Stimulated activated CD4-positive, alpha-beta T cell treated with anti-CD3 and anti-CD28 coated beads, TNF-alpha, amount 100 ng/mL, for 48 hours (primary cell): ENCODE measurements at regions not wholly inside any gene's neighbourhood (a gene's known extent, or its start where the extent isn't known, plus 50 kb on each side); places are given as distances from the start of the nearest gene placed in this dataset.

Experiments
- DNase-seq, 3 donors: peaks; one replicate each; pipeline ENCODE4 v3.0.0-alpha.2; 2020; ENCODE audit warnings: low read depth in 3 of 3

DNA sequence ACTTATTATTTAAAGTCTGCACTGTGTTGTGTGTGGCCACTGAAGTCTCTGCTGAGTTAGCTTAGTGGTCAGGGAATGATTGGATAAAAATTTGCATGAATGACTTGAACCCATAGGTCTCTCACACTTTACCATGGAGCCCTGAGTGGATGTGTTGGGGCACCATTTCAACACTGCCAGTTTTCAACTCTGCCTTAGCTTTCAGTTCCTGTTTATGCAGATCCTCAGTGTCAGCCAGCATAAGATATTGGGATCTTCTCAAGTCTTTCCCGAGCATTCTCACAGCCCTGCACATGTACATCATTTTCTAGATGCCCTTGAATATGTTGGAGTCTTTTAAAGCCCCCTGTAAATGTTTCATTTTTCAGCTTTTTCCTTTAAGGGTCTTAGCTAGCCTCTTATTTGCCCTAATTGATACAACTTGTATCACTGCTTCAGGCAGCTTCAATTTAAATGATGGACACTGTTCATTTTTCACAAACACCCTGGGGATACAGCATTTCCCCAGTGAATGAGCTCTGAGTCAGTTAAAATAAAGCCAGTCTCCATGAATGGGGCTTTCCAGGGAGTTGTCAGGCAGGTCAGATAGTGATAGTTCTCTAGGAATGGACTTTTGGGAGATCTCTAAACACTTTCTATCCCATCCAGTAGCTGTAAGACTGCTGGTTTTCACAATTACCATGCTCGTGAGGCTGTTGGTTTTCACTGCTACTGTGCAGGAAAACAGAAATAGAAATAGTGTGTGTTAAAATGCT is 211.9 kb upstream of the PAPPA start:
- DNase-seq: no peak

DNA sequence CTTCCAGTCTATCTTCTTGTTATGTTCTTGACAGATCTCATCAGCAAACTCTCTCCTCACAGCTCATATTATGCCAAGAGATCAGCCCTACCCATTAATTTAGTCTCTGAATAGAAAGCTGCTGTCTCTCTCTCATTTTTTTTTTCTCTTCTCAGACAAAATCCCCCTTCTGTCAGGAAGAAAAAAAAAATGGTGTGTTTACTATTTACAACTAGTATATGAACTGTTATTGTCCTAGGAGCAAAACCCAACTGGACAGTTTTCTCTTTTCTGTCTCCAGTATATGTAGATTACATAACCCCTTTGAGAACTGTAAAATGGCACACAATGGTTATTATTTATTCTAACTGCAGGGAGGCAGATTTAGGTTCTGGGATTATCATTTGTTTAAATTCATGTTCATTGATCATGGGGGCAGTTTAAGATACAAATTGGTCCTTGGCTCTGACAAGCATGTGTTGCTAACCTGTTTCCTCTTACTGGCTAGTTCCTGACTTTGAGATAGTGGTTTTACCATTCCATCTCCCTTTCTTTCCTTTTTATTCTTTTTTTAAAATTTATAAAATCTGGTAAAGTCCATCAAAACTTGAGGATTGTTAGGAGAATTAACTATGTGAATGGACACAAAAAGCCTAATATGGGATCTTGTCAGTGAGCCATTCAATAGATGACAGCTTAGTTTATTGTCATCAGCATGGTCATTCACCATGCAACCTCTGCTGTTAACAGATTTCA is 210.0 kb upstream of the PAPPA start:
- no peak for DNase-seq

DNA sequence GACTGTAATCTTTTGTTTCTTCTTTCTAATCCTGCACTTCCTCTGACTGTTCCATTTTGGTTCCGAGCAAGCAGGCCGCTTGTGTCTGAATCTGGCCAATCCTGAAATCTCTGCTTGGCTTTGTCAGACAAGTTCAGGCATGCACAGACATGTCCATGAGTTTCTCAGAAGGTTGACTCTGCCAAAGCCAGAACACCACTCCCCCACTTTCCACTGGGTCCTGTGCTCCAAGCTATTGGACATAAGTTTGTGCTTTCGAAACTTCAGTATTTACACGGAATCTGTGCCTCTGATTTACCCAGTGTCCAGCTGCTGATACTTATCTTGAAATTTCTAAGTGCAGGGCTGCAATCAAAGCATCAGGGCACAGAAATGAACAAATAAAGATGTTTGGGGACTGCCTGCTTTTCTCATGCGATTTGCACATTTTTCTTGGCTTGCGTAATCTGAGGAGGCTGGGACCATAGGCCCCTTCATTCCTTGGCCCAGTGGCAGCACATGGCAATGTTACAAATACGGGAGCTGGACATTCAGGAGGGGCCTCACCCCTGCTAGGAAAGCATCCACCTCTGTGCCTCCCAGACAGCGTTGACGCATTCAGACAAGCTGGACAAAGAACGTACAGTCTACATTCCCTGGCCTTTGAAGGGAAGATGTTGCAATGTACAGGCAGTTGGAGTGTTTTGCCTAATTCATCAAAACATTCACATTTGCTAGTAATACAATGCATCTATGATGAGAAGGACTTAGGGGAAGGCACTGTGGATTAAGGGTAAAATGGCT is 209.2 kb upstream of the PAPPA start:
- DNase-seq: no peak

DNA sequence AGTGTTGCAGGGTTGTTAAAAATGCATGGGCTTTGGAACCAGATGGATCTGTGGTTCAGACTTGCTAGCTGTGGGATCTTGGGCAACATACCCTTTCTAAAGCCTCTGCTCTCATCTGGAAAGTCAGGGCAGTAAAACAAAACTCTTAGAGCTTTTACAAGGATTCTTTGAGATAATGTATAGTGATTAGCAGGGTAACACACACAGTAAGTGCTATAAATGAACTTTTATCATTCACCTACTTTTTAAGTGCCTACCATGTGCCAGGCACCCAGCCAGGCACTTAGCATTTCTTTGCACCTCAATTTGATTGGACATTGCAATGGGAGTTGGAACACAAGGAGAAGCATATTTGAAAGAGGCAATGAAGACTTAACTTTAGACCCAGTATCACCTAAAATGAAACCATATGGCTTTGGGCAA is 208.6 kb upstream of the PAPPA start:
- no peak for DNase-seq

DNA sequence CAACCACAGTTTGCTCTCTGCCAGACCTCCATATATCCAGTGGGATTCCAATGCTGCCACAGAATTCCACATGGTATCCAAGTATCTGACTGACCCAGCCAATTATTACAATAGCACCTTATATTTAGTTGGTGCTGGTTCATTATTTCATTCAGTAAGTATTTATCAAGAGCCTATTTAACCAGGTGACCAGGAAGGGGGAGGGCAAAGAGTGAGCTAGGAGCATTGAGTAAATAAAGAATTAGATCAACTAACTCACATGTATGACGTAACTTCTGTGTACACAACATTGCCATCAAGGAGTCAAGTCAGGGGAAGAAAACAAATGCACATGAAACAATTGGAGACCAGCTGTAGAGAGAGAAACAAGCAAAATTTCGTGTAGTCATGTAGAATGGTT is 207.1 kb upstream of the PAPPA start:
- no peak for DNase-seq

DNA sequence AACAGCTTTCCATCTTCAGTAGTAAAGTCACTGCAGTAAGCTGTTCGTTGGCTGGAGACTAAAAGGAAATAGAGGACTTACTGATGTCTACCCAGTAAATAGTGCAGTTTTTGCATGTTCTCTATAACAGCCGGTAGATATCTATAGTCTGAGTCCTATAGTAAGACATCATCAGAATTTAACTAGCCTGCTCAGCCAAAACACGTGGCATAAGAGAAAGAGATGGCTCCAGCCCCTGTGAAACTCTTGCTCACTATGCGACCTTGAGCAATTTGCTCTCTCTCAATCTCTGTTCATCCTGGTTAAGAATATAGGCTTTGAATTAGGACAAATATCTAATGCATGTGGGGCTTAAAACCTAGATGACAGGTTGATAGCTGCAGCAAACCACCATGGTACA is 201.6 kb upstream of the PAPPA start:
- DNase-seq: no peak

DNA sequence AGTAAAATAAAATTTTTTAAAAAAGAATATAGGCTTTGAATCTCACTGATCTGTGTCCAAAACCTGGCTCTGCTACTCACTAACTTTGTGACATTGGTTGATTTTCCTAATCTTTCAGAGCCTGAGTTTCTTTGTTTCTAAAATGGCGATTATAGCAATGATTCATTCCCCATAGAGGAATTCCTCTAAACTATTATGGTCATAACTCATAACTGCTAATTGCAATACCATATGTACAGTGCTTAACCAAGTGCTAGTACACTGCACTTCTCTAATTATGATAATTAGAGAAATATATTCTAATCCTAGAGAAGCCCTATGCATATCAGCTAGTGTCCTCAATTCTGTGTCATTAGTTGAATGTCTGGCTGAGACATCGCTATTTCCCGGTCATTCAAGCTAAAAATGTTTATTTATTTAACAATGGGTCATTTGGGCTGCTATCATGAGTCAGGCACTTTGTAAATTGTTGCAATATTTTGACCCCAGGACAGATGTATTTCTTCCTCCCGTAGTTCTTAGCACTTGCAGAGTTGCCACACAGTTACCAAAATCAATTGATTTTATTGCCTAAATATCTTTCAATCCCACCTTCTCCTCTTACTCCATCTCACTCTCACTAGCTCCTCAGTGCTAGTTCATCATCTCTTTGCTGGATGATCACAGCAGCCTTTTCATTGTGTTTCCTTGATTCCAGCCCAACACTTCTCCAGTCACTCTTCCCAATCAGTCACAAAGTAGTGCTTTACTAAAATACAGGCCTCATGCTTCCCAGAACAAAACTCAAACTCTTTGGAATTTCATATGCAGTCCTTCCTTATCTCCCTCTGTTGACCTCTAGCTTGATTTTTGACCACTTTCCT is 200.9 kb upstream of the PAPPA start:
- DNase-seq: no peak

DNA sequence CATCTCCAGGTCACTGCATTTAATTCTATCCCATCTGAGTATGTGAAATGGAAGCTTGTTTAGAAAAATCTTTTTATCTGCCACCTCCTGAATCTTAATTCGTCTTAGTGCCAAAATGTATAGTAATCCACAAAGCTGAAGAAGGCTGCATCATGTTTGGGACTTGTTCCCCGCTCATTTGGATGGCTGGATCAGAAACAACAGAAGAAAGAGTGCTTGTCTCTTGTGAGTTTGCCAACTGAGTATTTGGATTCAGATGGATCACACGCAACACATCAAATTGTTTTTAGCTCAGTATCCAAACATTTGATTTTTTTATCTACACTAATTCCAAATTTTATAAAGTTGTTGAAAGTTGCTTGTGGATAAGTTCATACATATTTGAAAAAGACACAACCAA is 197.2 kb upstream of the PAPPA start:
- no peak for DNase-seq

DNA sequence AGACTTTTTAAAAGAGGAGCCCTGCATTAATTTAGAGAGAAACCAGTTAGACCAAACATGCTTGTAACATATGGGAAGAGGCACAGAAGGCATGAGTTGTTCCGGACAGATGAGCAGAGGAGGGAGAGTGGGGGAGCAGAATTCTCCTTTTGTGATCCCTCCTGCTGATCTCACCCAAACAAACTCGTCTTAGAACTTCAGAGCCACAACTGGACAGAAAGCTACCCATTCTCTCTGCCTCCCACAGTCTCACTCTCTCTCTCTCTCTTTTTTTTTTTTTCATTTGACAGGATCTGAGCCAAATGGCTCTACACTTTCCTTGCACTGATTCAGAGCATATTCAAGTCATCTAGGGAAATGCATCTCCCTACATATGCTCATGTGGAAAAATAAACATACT is 196.0 kb upstream of the PAPPA start:
- DNase-seq: no peak

DNA sequence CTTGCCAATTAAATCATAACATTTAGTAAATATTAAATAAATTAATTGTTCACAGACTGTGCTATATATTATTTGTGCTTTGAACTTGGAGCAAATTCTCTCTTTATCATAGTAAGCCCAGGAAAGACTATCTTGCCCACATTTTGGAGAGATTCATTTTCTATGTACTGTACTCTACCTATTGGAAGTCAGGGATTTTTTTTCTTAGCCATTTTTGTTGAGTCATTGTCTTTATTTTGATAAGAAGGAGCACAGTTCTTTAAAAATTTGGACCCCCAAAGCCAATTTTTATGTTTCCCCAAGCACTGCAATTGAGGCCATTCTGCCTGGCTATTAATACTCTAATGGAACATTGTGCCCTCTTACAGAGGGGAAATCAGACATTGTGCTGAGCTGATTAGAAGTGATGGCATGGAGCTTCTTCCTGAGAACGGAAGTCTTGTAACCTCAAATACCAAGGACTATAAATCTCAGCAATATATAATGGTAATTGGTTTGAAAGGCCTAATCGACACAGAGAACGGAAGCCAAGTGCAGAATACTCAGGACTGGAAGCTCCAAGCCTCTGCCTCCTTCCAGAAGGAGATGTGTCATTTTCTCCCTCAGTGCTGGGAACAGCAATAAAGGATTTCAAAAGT is 188.8 kb upstream of the PAPPA start:
- no peak for DNase-seq

DNA sequence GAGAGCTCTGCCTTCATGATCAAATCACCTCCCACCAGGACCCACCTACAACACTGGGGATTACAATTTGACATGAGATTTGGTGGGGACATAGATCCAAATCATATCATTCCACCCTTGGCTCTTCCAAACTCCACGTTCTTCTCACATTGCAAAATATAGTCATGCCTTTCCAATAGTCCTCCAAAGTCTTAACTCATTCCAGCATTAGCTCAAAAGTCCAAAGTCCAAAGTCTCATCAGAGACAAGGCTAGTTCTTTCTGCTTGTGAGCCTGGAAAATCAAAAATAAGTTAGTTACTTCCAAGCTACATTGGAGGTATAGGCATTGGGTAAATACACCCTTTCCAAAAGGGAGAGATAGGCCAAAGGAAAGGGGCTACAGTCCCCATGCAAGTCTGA is 186.9 kb upstream of the PAPPA start:
- DNase-seq: no peak

DNA sequence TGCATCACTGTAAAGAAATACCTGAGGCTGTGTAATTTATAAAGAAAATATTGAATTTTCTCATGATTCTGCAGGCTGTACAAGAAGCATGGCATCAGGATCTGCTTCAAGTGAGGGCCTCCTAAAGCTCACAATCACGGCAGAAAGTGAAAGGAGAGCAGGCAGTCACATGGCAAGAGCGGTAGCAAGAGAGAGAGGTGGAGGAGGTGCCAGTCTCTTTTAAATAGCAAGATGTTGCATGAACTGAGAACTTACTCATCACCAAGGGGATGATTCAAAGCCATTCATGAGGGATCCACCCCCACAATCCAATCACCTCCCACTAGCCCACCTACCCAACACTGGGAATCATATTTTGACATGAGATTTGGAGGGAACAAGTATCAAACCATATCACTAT is 184.5 kb upstream of the PAPPA start:
- DNase-seq: no peak

DNA sequence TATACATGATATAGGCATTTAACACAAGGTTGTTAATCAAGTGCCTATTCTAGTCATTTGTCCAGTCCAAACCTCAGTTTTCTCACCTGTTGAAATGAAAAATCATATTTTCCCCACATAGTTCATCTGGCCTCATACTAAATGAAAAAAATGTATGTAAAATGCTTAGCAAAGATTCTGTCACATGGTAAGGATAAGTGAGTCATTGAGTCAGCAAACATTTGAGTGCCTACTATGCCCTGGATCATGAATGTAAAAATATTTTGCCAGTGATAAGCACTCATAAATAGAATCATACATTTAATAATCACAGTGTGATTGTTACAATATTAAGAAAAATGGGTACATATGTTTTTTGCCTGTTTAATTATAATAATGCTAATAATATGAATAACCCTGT is 181.2 kb upstream of the PAPPA start:
- DNase-seq: no peak

DNA sequence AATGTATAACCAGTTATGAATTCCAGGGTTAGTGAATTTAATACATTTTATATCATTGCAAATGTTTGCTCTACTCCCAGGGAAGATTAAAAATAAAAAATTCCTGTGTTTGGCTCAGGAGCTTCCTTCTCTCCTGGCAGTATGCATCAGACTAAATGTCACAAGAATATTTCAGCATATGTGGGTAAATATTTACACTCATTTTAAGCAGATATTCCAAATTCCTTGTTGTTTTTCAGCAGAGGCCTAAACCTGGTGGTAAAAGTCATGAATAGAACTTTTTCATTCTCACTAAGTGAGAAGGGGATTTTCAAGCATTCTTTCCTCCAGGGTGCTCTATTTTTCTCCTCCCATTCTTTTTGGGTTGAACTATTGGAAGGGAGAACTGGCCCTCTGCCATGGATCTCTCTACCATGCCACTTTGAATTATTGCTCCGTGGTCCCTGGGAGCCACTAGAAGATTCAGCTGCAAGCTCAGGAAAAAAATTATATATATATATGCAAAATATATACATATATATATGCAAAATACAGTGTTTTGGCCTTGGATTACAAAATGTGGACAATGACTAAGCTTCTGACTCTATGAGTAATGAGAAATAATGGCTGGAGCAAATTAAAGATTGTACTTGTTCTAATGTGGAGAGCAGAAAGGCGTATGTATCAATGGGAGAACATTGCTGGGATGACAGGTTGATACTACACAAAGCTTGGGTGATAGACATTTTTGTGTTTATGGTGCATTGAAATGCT is 180.6 kb upstream of the PAPPA start:
- no peak for DNase-seq

DNA sequence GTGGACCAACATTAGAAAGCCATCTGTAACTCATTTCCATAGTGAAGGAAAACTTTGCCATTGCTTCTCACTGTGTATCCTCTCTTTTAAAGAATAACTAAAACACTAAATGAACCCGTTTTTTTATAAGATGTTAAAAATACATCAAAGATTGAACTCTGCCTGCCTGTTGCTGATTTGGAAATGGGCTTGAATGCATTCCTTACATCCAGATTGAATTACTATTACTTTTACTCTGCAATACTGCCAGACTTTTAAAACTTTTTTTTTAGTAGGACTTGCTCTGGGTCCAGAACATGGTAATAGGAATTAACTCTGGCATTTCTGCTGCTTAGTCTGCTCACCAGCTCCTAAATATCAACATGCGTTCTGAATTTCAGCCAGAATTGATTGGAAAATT is 176.8 kb upstream of the PAPPA start:
- DNase-seq: no peak

DNA sequence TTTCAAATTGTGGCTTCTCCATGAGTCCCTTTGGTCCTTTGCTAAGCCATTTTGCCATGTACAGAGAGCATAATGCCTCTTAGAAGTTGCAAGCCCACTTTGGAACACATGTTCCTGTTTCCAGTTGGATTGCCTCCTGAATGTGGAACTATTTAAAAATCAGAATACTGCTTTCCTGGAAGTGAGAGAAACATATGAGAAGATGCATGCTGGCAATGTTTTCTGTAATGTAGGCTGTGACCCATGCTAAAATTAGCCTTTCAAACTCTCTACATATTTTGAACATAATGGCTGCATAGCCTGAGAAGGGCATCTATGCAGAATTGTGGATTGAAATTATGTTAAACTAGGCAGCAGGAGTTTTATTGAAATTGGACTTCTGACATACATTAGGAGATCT is 175.5 kb upstream of the PAPPA start:
- DNase-seq: no peak

DNA sequence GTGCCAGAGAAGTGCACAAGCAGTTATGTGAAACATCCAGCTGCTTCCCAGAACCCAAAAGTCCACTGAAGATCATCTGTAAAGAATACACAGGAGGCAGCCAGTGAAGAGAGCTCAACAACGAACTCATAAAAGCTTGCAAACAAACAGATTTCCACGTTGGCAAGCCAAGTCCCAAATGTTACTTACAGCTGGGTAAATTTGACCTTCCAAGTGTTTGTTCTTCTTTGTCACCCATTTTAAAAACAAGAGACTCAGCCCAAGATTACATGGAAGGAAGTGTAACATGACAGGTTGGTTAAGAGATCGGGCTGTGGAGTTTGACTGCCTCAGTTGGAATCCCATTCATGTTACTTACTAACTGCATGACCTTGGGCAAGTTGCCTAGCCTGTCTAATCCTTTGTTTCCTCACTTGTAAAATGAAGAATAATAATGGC is 174.9 kb upstream of the PAPPA start:
- no peak for DNase-seq

DNA sequence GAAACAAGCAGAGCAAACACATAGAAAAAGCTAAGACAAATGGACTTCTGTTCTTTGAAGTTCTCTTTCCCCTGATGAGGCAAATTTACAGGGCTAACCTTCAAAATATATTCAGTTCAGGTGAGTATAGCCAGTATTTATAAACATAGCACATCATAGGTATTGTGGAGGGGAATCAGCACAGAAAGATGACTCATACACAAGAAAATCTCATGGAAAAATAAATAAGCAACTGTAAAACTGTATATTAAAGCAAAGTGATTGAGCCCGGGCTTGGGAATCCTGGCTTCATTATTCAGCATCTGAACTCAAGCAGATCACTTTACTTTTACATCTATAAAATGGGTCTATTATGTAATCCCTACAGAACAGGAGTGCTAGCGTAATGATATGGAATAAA is 173.5 kb upstream of the PAPPA start:
- no peak for DNase-seq

DNA sequence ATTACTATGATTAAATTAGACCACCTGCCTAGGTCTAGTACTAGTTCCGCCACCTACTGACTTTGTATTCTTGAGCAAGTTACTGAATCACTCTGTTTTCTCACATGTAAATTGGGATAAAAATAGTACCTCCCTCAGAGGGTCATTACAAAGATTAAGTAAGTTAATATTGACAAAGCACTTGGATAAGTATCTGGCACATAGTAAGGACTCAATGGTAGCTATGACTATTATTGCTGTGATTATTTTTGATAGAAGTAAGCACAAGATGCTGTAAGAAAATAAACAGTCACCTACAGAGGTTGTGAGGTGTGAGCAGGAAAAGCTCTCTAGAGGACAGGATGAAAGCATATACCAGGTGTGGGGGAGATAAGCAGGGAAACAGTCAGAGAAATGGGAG is 173.1 kb upstream of the PAPPA start:
- no peak for DNase-seq

DNA sequence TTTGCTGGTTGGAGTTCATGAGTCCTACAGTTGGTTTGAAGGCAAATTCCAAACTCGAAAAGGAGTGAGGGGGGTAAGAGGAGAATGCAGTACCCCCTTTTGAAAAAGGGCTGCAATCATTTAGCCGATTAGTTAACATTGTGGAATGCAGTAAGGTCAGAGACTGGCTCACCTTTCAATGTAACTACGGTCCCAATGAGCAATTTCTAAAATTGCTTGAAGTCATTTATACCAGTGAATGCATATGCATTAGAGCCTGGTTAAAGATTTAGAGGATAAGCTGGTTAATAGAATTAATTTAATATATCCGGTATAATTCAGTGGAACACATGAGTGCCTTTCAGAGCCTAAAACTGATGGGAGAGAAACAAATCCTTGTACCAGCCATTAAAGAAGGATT is 172.6 kb upstream of the PAPPA start:
- DNase-seq: no peak

DNA sequence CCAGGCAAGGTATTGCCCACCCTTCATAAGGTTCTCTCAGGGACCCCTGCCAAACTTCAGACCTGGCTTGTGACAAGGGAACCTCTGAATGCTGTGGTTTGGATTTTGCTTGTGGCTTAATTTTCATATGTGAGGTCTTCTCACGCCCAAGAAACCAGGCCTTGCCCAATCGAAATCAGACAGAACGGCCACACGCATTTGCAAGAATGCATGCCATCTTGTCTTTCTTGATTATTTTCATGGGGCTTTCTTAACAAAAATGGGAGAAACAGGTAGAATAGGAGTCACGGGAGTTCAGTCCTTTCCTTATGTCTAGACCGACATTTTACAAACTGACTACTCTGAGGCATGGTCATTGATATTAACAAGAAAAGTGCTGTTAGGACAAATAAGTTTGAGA is 170.2 kb upstream of the PAPPA start:
- no peak for DNase-seq
